NOMO-1 treated with dmso at 0.1 percent for 144 hours (cell line): ENCODE measurements at regions not wholly inside any gene's neighbourhood (a gene's known extent, or its start where the extent isn't known, plus 50 kb on each side); places are given as distances from the start of the nearest gene placed in this dataset.
"Not testable (repeated sequence)": the region's sequence is repeated elsewhere in the genome, so short reads cannot be mapped to it uniquely, and the experiment has no call there.

ENCODE experiments used
- DNase-seq: peaks from one replicate; lab custom pipeline; 2025; ENCODE audit not compliant: unreplicated experiment; lab: John Stamatoyannopoulos, UW

GRCh38 chr4:148684638-148685037, 242.4 kb upstream of the NR3C2 start:
- DNase-seq: no peak

GRCh38 chr4:148680884-148681283, 238.7 kb upstream of the NR3C2 start:
- no peak for DNase-seq

GRCh38 chr4:148676344-148676743, 234.1 kb upstream of the NR3C2 start:
- DNase-seq: no peak

- DNase-seq: no peak
These were observed 232.7 kb upstream of the NR3C2 start for GRCh38 chr4:148674876-148675275.

- DNase-seq: no peak
These were observed 222.4 kb upstream of the NR3C2 start for GRCh38 chr4:148664636-148665035.

- DNase-seq: no peak
These were observed 211.9 kb upstream of the NR3C2 start for GRCh38 chr4:148654131-148654530.

GRCh38 chr4:148653681-148654080, 211.5 kb upstream of the NR3C2 start:
- DNase-seq: no peak

- no peak for DNase-seq
These were observed 209.8 kb upstream of the NR3C2 start for GRCh38 chr4:148651991-148652390.

- DNase-seq: no peak
These were observed 207.6 kb upstream of the NR3C2 start for GRCh38 chr4:148649652-148650331.

- DNase-seq: no peak
These were observed 201.6 kb upstream of the NR3C2 start for GRCh38 chr4:148643851-148644250.

GRCh38 chr4:148642907-148643306, 200.7 kb upstream of the NR3C2 start:
- DNase-seq: no peak

- DNase-seq: not testable (repeated sequence)
These were observed 195.9 kb upstream of the NR3C2 start for GRCh38 chr4:148638079-148638478.

GRCh38 chr4:148637453-148637852, 195.2 kb upstream of the NR3C2 start:
- DNase-seq: not testable (repeated sequence)

- no peak for DNase-seq
These were observed 192.3 kb upstream of the NR3C2 start for GRCh38 chr4:148634476-148634875.

GRCh38 chr4:148633720-148634119, 191.5 kb upstream of the NR3C2 start:
- no peak for DNase-seq

GRCh38 chr4:148632476-148632875, 190.3 kb upstream of the NR3C2 start:
- DNase-seq: no peak

GRCh38 chr4:148630051-148630450, 187.8 kb upstream of the NR3C2 start:
- DNase-seq: no peak

- no peak for DNase-seq
These were observed 176.6 kb upstream of the NR3C2 start for GRCh38 chr4:148618856-148619255.

- DNase-seq: no peak
These were observed 166.8 kb upstream of the NR3C2 start for GRCh38 chr4:148608968-148609367.

- not testable (repeated sequence) for DNase-seq
These were observed 156.4 kb upstream of the NR3C2 start for GRCh38 chr4:148598418-148599207.

- no peak for DNase-seq
These were observed 147.0 kb upstream of the NR3C2 start for GRCh38 chr4:148589182-148589581.

GRCh38 chr4:148575577-148575976, 133.4 kb upstream of the NR3C2 start:
- DNase-seq: no peak

- no peak for DNase-seq
These were observed 132.7 kb upstream of the NR3C2 start for GRCh38 chr4:148574911-148575310.
